H1 (cell line): ENCODE measurements at regions not wholly inside any gene's neighbourhood (a gene's known extent, or its start where the extent isn't known, plus 50 kb on each side); places are given as distances from the start of the nearest gene placed in this dataset.

Source experiments
- CTCF ChIA-PET: fragments of 300-600 bp; sonication (Branson Sonifier 250); formaldehyde crosslinking; loops from one replicate; lab custom pipeline; 2021; ENCODE audit not compliant: partially characterized antibody; lab: Charles Lee
- POLR2A ChIA-PET: fragments of 300-600 bp; sonication (Branson Sonifier 250); formaldehyde crosslinking; loops from one replicate; lab custom pipeline; 2021; ENCODE audit warnings: inconsistent platforms; ENCODE audit not compliant: partially characterized antibody; lab: Charles Lee
- DNase-seq, 2 experiments: peaks; one replicate each; pipeline versions ENCODE4 v3.0.0 to v3.0.0-alpha.2; 2010 to 2022; ENCODE audit warnings: low spot score in 2 of 2, low read depth in 1 of 2, mixed read lengths in 1 of 2
- FAIRE-seq: peaks from 2 replicates; lab custom pipeline; 2011; peaks lifted over from hg19 to GRCh38; lab: Jason Lieb, UNC
- H2AFZ ChIP-seq: 2 replicates; pipeline ENCODE4 v1.8.1; 2012; ENCODE audit warnings: low read length, inconsistent platforms
- H2AK5ac ChIP-seq: 2 replicates; pipeline ENCODE4 v1.6.1; 2013; ENCODE audit warnings: low read depth, low read length
- H2BK120ac ChIP-seq: replicated peaks from 2 replicates; pipeline ENCODE3; 2013; ENCODE audit warnings: low read depth, low read length, inconsistent platforms
- H2BK12ac ChIP-seq: 2 replicates; pipeline ENCODE4 v1.6.1; 2013; ENCODE audit warnings: low read depth, low read length
- H2BK15ac ChIP-seq: 2 replicates; pipeline ENCODE4 v1.6.1; 2013; ENCODE audit warnings: low read length
- H2BK20ac ChIP-seq: 2 replicates; pipeline ENCODE4 v1.6.1; 2013; ENCODE audit warnings: low read length
- H2BK5ac ChIP-seq: 2 replicates; pipeline ENCODE4 v1.6.1; 2013; ENCODE audit warnings: low read depth, low read length
- H3K14ac ChIP-seq: 2 replicates; pipeline ENCODE4 v1.6.1; 2013; ENCODE audit warnings: inconsistent platforms; ENCODE audit not compliant: insufficient read length
- H3K18ac ChIP-seq: 2 replicates; pipeline ENCODE4 v1.6.1; 2013; ENCODE audit warnings: low read length; ENCODE audit errors: extremely low read depth
- H3K23ac ChIP-seq: 2 replicates; pipeline ENCODE4 v1.6.1; 2013; ENCODE audit warnings: inconsistent platforms; ENCODE audit not compliant: insufficient read length
- H3K23me2 ChIP-seq: 2 replicates; pipeline ENCODE4 v1.6.1; 2013; ENCODE audit warnings: low read depth, low read length
- H3K27ac ChIP-seq: 2 replicates; pipeline ENCODE4 v1.6.1; 2011; ENCODE audit warnings: low read depth, low read length, inconsistent platforms
- H3K27me3 ChIP-seq, 4 experiments: replicated peaks in 1 of 4; 1 replicate in 1 of 4; 2 replicates in 3 of 4; pipeline versions ENCODE4 v1.6.1 to v1.8.1; 2011 to 2013; ENCODE audit warnings: low read length in 3 of 4, mild to moderate bottlenecking in 3 of 4, inconsistent platforms in 2 of 4, mixed read lengths in 2 of 4, moderate library complexity in 1 of 4; ENCODE audit not compliant: control insufficient read depth in 3 of 4, insufficient read depth in 3 of 4; ENCODE audit errors: extremely low read depth in 1 of 4
- H3K36me3 ChIP-seq, 4 experiments: 2 replicates each; pipeline versions ENCODE4 v1.6.1 to v1.8.1; 2011 to 2013; ENCODE audit warnings: mild to moderate bottlenecking in 4 of 4, low read length in 3 of 4, moderate library complexity in 2 of 4, control low read depth in 1 of 4, inconsistent platforms in 1 of 4; ENCODE audit not compliant: insufficient read depth in 4 of 4, control insufficient read depth in 2 of 4
- H3K4ac ChIP-seq: replicated peaks from 2 replicates; pipeline ENCODE3; 2013; ENCODE audit warnings: low read length, low read depth, mixed read lengths, inconsistent platforms; ENCODE audit not compliant: insufficient read length
- H3K4me1 ChIP-seq, 4 experiments: replicated peaks in 1 of 4; 1 replicate in 1 of 4; 2 replicates in 3 of 4; pipeline versions ENCODE4 v1.6.1 to v1.8.1; 2011 to 2013; ENCODE audit warnings: low read length in 3 of 4, inconsistent platforms in 2 of 4, mixed read lengths in 1 of 4; ENCODE audit not compliant: insufficient read depth in 4 of 4, control insufficient read depth in 3 of 4
- H3K4me2 ChIP-seq, 2 experiments: 2 replicates each; pipeline versions ENCODE4 v1.6.1 to v1.8.1; 2011 to 2013; ENCODE audit warnings: low read depth in 2 of 2, low read length in 2 of 2, control low read depth in 1 of 2, inconsistent platforms in 1 of 2, mild to moderate bottlenecking in 1 of 2; ENCODE audit not compliant: insufficient read depth in 1 of 2
- H3K4me3 ChIP-seq, 4 experiments: fragments of 200-600, 300-600 bp in 1 of 4; sonication (generic), shearing (Covaris generic), sonication (Bioruptor Twin) in 1 of 4; 2 replicates each; pipeline versions ENCODE4 v1.5.1 to v1.8.1; 2011 to 2016; ENCODE audit warnings: low read length in 4 of 4, low read depth in 3 of 4, control low read depth in 2 of 4, inconsistent platforms in 2 of 4, mild to moderate bottlenecking in 2 of 4, mixed read lengths in 1 of 4, moderate library complexity in 1 of 4; ENCODE audit not compliant: insufficient read depth in 2 of 4; ENCODE audit errors: extremely low read depth in 1 of 4
- H3K56ac ChIP-seq: replicated peaks from 2 replicates; pipeline ENCODE3; 2013; ENCODE audit warnings: low read depth, mild to moderate bottlenecking, mixed read lengths, low read length, inconsistent platforms; ENCODE audit not compliant: insufficient read length
- H3K79me1 ChIP-seq: 2 replicates; pipeline ENCODE4 v1.6.1; 2013; ENCODE audit warnings: low read depth, low read length, control low read depth
- H3K79me2 ChIP-seq, 2 experiments: 2 replicates each; pipeline versions ENCODE4 v1.6.1 to v1.8.1; 2012 to 2013; ENCODE audit warnings: low read length in 2 of 2, mild to moderate bottlenecking in 2 of 2, inconsistent platforms in 1 of 2; ENCODE audit not compliant: insufficient read depth in 2 of 2, control insufficient read depth in 1 of 2
- H3K9ac ChIP-seq, 4 experiments: replicated peaks in 1 of 4; 1 replicate in 1 of 4; 2 replicates in 3 of 4; pipeline versions ENCODE4 v1.6.1 to v1.8.1; 2011 to 2013; ENCODE audit warnings: low read depth in 3 of 4, low read length in 3 of 4, control low read depth in 2 of 4, mild to moderate bottlenecking in 2 of 4, moderate library complexity in 2 of 4, inconsistent platforms in 1 of 4; ENCODE audit errors: extremely low read depth in 1 of 4
- H3K9me3 ChIP-seq, 2 experiments: 2 replicates each; pipeline versions ENCODE4 v1.6.1 to v1.8.1; 2012 to 2013; ENCODE audit warnings: mild to moderate bottlenecking in 2 of 2, moderate library complexity in 2 of 2, control low read depth in 1 of 2, inconsistent platforms in 1 of 2, low read depth in 1 of 2, low read length in 1 of 2, mixed read lengths in 1 of 2; ENCODE audit not compliant: insufficient read depth in 2 of 2
- H4K20me1 ChIP-seq, 2 experiments: replicated peaks in 1 of 2; 2 replicates each; pipeline versions ENCODE3 to v1.8.1; 2011 to 2013; ENCODE audit warnings: inconsistent platforms in 2 of 2, low read length in 2 of 2, mild to moderate bottlenecking in 1 of 2; ENCODE audit not compliant: insufficient read depth in 2 of 2, control insufficient read depth in 1 of 2
- H4K5ac ChIP-seq: 2 replicates; pipeline ENCODE4 v1.6.1; 2013; ENCODE audit warnings: low read length, low read depth, mixed read lengths, inconsistent platforms; ENCODE audit not compliant: insufficient read length
- H4K8ac ChIP-seq: 2 replicates; pipeline ENCODE4 v1.8.0; 2013; ENCODE audit warnings: mild to moderate bottlenecking, moderate library complexity, low read length, inconsistent platforms; ENCODE audit not compliant: insufficient read depth; ENCODE audit errors: extremely low read depth
- H4K91ac ChIP-seq: replicated peaks from 2 replicates; pipeline ENCODE3; 2013; ENCODE audit warnings: low read length, mixed read lengths, inconsistent platforms; ENCODE audit not compliant: insufficient read length
- CHD1 ChIP-seq: IDR thresholded peaks from 2 replicates; pipeline ENCODE4 v1.6.1; 2012; ENCODE audit warnings: low read depth, low read length, improper control_type of control experiment
- E2F6 ChIP-seq: IDR thresholded peaks from 2 replicates; pipeline ENCODE4 v1.6.1; 2012; ENCODE audit warnings: inconsistent platforms
- EGR1 ChIP-seq: IDR thresholded peaks from 2 replicates; pipeline ENCODE4 v1.6.1; 2011; ENCODE audit warnings: low read depth, low read length, borderline replicate concordance
- GABPA ChIP-seq: IDR thresholded peaks from 2 replicates; pipeline ENCODE4 v1.6.1; 2011; ENCODE audit warnings: mild to moderate bottlenecking, low read length, moderate library complexity, borderline replicate concordance; ENCODE audit not compliant: insufficient read depth
- HDAC6 ChIP-seq: IDR thresholded peaks from one replicate; pipeline ENCODE4 v1.7.1; 2012; ENCODE audit warnings: low read depth, mild to moderate bottlenecking, inconsistent platforms, low read length, moderate library complexity
- KDM5A ChIP-seq: fragments of 200-600 bp; IDR thresholded peaks from 2 replicates; pipeline ENCODE4 v1.7.1; 2012; ENCODE audit warnings: mild to moderate bottlenecking, low read length, inconsistent platforms, mixed read lengths
- PHF8 ChIP-seq: fragments of 200-600 bp; sonication (generic); conservative IDR thresholded peaks from 2 replicates; pipeline ENCODE4 v1.7.1; 2012; ENCODE audit warnings: low read depth, mild to moderate bottlenecking, inconsistent platforms, low read length, moderate library complexity
- POU5F1 ChIP-seq: IDR thresholded peaks from 2 replicates; pipeline ENCODE4 v1.6.1; 2011; ENCODE audit warnings: low read depth, mild to moderate bottlenecking, low read length, moderate library complexity
- SIRT6 ChIP-seq: IDR thresholded peaks from one replicate; pipeline ENCODE4 v1.7.1; 2012; ENCODE audit warnings: low read length, inconsistent platforms
- SP1 ChIP-seq: IDR thresholded peaks from 2 replicates; pipeline ENCODE4 v1.6.1; 2011; ENCODE audit warnings: low read depth, low read length
- TCF12 ChIP-seq: IDR thresholded peaks from 2 replicates; pipeline ENCODE4 v1.6.1; 2011; ENCODE audit warnings: low read depth, mild to moderate bottlenecking, low read length
- TEAD4 ChIP-seq: IDR thresholded peaks from 2 replicates; pipeline ENCODE4 v1.6.1; 2012; ENCODE audit warnings: low read depth, low read length, inconsistent platforms, mixed read lengths
- ZNF274 ChIP-seq: IDR thresholded peaks from 2 replicates; pipeline ENCODE4 v1.7.0; 2012; ENCODE audit warnings: low read length, borderline replicate concordance; ENCODE audit errors: extremely low read depth
- WGBS, 2 experiments: shearing (Covaris generic) in 1 of 2; methylation state at CpG; one replicate each; pipeline versions ENCODE4 v1.1.6 to v1.1.7; 2013 to 2015; ENCODE audit warnings: low lambda C conversion rate in 2 of 2, mixed read lengths in 2 of 2, inconsistent platforms in 1 of 2, low coverage in 1 of 2, missing lambda C conversion rate in 1 of 2; ENCODE audit not compliant: insufficient replicate concordance in 2 of 2, insufficient coverage in 1 of 2, insufficient read length in 1 of 2; ENCODE audit errors: extremely low coverage in 1 of 2, missing lambda C conversion rate in 1 of 2; 5-methylcytosine and 5-hydroxymethylcytosine counted together

DNA sequence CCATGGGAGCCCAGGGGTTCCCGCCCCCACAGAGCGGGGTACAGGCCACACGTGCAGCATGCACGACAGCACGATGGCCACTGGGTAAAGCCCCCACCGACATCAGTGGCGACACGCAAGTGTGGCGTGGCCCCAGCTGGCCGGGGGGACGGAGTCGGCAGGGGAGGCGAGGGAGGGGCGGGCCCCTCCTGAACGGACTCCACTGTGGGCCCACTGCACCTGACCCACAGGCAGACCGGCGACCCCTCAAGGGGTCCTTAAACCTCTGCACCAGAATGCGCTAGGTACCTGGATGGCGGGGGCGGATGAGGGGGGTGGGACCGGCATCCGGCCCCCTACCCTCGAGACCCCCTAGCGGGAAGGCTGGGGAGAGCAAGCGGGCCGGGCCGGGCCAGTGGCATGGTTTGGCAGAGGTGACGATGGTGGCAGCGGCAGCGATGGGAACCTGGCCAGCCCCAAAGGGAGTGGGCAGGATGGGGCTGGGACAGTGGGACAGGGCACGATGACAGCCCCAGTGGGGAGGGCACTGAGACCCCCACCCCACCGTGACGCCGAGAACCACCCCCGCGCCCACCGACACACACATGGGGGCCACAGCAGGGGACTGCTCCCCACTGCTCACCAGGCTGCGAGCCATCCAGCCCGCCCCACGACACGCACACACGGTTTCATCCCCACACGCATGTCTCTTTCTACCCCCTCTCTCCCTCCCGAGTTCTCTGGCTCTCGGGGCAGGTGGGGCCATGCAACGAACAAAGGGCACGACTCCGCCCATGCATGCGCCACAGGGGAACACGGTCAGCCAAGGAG lies 91.9 kb upstream of the ANKRD30BL start:
- H3K23ac ChIP-seq = no peak overlapping the region
- H3K79me2 ChIP-seq = no peaks in the 10 kb centered on the region
- WGBS, 2 experiments = 96% methylated on average over 21 of the region's 50 CpGs; no CpG with 5 or more reads in 1 of the 2 experiments
- H2BK120ac ChIP-seq = no peak overlapping the region
- no peak for FAIRE-seq
- no peaks in the 10 kb centered on the region for H4K20me1 ChIP-seq
- no peak overlapping the region for H2AK5ac ChIP-seq
- no peak overlapping the region for H2BK12ac ChIP-seq
- no peak overlapping the region for H2BK20ac ChIP-seq
- H4K91ac ChIP-seq = no peak overlapping the region
- H3K4me3 ChIP-seq = no peak overlapping the region
- H3K9ac ChIP-seq = no peak overlapping the region
- ChIA-PET POLR2A (no interaction called here), CTCF (no interaction called here)
- H2BK5ac ChIP-seq = no peak overlapping the region
- H3K18ac ChIP-seq = no peak overlapping the region
- H3K27ac ChIP-seq = no peak overlapping the region
- H4K5ac ChIP-seq = no peak overlapping the region
- H3K27me3 ChIP-seq = no peaks in the 10 kb centered on the region
- no peak overlapping the region for H2AFZ ChIP-seq
- no peak overlapping the region for H3K14ac ChIP-seq
- peak in 1 of 2 experiments; percentile 20 for DNase-seq
- no peak overlapping the region for H4K8ac ChIP-seq
- H3K4ac ChIP-seq = no peak overlapping the region
- H3K4me1 ChIP-seq = no peaks in the 10 kb centered on the region
- no peak overlapping the region for H3K4me2 ChIP-seq
- peaks cover 0 to 7% (median 0%) of the 10 kb centered on the region in 4 experiments; a peak in 1 of 8 replicates for H3K36me3 ChIP-seq
- no peak overlapping the region for H3K56ac ChIP-seq
- H2BK15ac ChIP-seq = no peak overlapping the region
- H3K79me1 ChIP-seq = no peaks in the 10 kb centered on the region
- H3K9me3 ChIP-seq = peaks cover 0 to 51% of the 10 kb centered on the region in 2 experiments; a peak in 2 of 4 replicates
- H3K23me2 ChIP-seq = no peaks in the 10 kb centered on the region
- TF ChIP-seq CHD1 = no peak
- no peak for TF ChIP-seq KDM5A
- no peak for TF ChIP-seq SIRT6
- no peak for TF ChIP-seq TEAD4
- TF ChIP-seq EGR1 = no peak
- TF ChIP-seq PHF8 = no peak
- no peak for TF ChIP-seq HDAC6
- no peak for TF ChIP-seq GABPA
- no peak for TF ChIP-seq TCF12
- TF ChIP-seq SP1 = no peak
- no peak for TF ChIP-seq E2F6
- TF ChIP-seq ZNF274 = no peak
- TF ChIP-seq POU5F1 = no peak
